ENCODE measurements at regions not wholly inside any gene's neighbourhood (a gene's known extent, or its start where the extent isn't known, plus 50 kb on each side); places are given as distances from the start of the nearest gene placed in this dataset.
"Not testable (repeated sequence)": the region's sequence is repeated elsewhere in the genome, so short reads cannot be mapped to it uniquely, and the experiment has no call there.

- no peaks in the 10 kb centered on the region; the same call in 1 of the 2 replicates for H3K27me3 Mint-ChIP-seq (ENCODE audit: insufficient read depth)
- no peak overlapping the region for H3K27ac Mint-ChIP-seq
- H3K4me1 Mint-ChIP-seq (ENCODE audit: low read depth) = no peaks in the 10 kb centered on the region
- H3K36me3 Mint-ChIP-seq (ENCODE audit: low read depth) = no peaks in the 10 kb centered on the region
- no peak for DNase-seq
- peaks cover 6% of the 10 kb centered on the region; the same call in 1 of the 2 replicates for H3K9me3 Mint-ChIP-seq
- TF ChIP-seq, protein P1, sequence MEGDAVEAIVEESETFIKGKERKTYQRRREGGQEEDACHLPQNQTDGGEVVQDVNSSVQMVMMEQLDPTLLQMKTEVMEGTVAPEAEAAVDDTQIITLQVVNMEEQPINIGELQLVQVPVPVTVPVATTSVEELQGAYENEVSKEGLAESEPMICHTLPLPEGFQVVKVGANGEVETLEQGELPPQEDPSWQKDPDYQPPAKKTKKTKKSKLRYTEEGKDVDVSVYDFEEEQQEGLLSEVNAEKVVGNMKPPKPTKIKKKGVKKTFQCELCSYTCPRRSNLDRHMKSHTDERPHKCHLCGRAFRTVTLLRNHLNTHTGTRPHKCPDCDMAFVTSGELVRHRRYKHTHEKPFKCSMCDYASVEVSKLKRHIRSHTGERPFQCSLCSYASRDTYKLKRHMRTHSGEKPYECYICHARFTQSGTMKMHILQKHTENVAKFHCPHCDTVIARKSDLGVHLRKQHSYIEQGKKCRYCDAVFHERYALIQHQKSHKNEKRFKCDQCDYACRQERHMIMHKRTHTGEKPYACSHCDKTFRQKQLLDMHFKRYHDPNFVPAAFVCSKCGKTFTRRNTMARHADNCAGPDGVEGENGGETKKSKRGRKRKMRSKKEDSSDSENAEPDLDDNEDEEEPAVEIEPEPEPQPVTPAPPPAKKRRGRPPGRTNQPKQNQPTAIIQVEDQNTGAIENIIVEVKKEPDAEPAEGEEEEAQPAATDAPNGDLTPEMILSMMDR (IDR thresholded peaks at IDR 0.05) = no peak
- H3K4me3 Mint-ChIP-seq = no peak overlapping the region
Measured at GRCh38 chrX:137915466-137915865, 349.5 kb downstream of the ZIC3 start.

GRCh38 chrX:137916090-137916746 is 350.3 kb downstream of the ZIC3 start:
- TF ChIP-seq, protein P1 (IDR thresholded peaks at IDR 0.05) = no peak
- no peak overlapping the region for H3K4me3 Mint-ChIP-seq
- H3K27ac Mint-ChIP-seq = no peak overlapping the region
- H3K9me3 Mint-ChIP-seq = peaks cover 8% of the 10 kb centered on the region; the same call in 1 of the 2 replicates
- DNase-seq = no peak
- H3K27me3 Mint-ChIP-seq (ENCODE audit: insufficient read depth) = no peaks in the 10 kb centered on the region; the same call in 1 of the 2 replicates
- H3K36me3 Mint-ChIP-seq (ENCODE audit: low read depth) = no peaks in the 10 kb centered on the region
- H3K4me1 Mint-ChIP-seq (ENCODE audit: low read depth) = no peaks in the 10 kb centered on the region

- no peaks in the 10 kb centered on the region for H3K4me1 Mint-ChIP-seq (ENCODE audit: low read depth)
- peaks cover 12% of the 10 kb centered on the region for H3K9me3 Mint-ChIP-seq
- TF ChIP-seq, protein P1 (IDR thresholded peaks at IDR 0.05) = no peak
- no peak overlapping the region for H3K27ac Mint-ChIP-seq
- DNase-seq = no peak
- H3K36me3 Mint-ChIP-seq (ENCODE audit: low read depth) = no peaks in the 10 kb centered on the region
- H3K4me3 Mint-ChIP-seq = no peak overlapping the region
- no peaks in the 10 kb centered on the region for H3K27me3 Mint-ChIP-seq (ENCODE audit: insufficient read depth)
Measured at GRCh38 chrX:137926090-137926489, 360.2 kb downstream of the ZIC3 start.

DNA sequence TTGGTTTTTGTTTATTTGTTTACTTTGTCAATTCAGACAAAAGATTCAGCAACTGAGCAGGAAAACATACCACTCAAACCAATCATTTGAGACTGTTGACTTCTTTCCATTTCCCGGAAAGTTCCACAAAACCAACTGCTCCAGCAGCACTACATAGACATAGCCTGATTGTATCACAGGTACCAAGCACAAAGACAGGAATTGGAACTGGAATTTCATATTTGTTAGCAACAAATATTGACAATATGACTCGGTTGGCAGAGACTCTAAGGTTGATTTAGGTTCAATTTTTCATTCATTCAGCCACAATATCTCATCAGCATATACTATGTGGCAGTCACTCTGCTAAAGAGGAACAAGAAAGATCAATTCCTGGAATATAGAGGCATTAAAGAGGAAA is 364.0 kb downstream of the ZIC3 start:
- peaks cover 17% of the 10 kb centered on the region for H3K9me3 Mint-ChIP-seq
- H3K36me3 Mint-ChIP-seq (ENCODE audit: low read depth) = no peaks in the 10 kb centered on the region
- no peak for DNase-seq
- H3K4me3 Mint-ChIP-seq = no peak overlapping the region
- H3K27ac Mint-ChIP-seq = no peak overlapping the region
- H3K27me3 Mint-ChIP-seq (ENCODE audit: insufficient read depth) = no peaks in the 10 kb centered on the region
- no peaks in the 10 kb centered on the region for H3K4me1 Mint-ChIP-seq (ENCODE audit: low read depth)
- TF ChIP-seq, protein P1 (IDR thresholded peaks at IDR 0.05) = no peak

DNA sequence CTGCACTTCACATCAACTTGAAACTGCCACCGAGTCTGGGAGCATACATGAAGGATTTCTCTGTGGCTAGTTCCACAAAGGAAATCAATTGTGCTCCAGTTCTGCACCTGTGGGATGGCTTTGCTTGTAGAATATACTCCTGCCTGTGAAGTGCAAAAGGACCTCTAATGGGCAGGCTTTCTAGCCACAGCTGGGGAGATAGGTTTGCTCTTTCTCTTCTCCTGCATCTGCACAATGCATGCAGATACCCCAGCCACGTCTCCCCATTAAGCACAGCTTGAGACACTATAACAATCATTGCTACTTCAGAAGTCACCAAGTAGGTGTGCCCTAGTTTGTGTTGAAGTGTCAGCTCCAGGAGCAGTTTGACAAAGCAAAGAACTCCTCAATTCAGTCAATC is 364.6 kb downstream of the ZIC3 start:
- Mint-ChIP-seq H3K27me3 (ENCODE audit: insufficient read depth) (no peaks in the 10 kb centered on the region), H3K4me1 (ENCODE audit: low read depth) (no peaks in the 10 kb centered on the region)
- TF ChIP-seq, protein P1 (IDR thresholded peaks at IDR 0.05) = no peak

GRCh38 chrX:137934214-137934613 is 368.3 kb downstream of the ZIC3 start:
- DNase-seq; H3K4me3 Mint-ChIP-seq; H3K36me3 Mint-ChIP-seq (ENCODE audit: low read depth); H3K27me3 Mint-ChIP-seq (ENCODE audit: insufficient read depth); H3K27ac Mint-ChIP-seq; H3K4me1 Mint-ChIP-seq (ENCODE audit: low read depth): not testable (repeated sequence)
- peaks cover 24% of the 10 kb centered on the region for H3K9me3 Mint-ChIP-seq

More for the DNA sequence above, 364.6 kb downstream of the ZIC3 start:
- no peak for DNase-seq
- H3K27ac Mint-ChIP-seq = no peak overlapping the region
- no peak overlapping the region for H3K4me3 Mint-ChIP-seq
- no peaks in the 10 kb centered on the region for H3K36me3 Mint-ChIP-seq (ENCODE audit: low read depth)
- peaks cover 17% of the 10 kb centered on the region for H3K9me3 Mint-ChIP-seq

DNA sequence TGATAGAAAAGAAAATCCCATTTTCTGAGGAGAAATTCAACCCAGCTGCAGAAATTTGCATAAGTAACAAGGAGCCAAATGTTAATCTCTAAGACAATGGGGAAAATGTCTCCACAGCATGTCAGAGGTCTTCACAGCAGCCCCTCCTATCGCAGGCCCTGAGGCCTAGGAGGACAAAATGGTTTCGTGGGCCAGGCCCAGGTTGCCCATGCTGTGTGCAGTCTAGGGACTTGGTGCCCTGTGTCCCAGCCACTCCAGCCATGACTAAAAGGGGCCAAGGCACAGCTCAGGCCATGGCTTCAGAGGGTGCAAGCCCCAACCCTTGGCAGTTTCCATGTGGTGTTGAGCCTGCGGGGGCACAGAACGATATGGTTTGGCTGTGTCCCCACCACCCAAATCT is 369.0 kb downstream of the ZIC3 start:
- not testable (repeated sequence) for H3K27me3 Mint-ChIP-seq (ENCODE audit: insufficient read depth); H3K27ac Mint-ChIP-seq; DNase-seq; H3K4me3 Mint-ChIP-seq; H3K36me3 Mint-ChIP-seq (ENCODE audit: low read depth); H3K4me1 Mint-ChIP-seq (ENCODE audit: low read depth)
- peaks cover 24% of the 10 kb centered on the region for H3K9me3 Mint-ChIP-seq

Measured in HFFc6 (cell line).